Left lung (tissue), 4 donors: ENCODE measurements at regions not wholly inside any gene's neighbourhood (a gene's known extent, or its start where the extent isn't known, plus 50 kb on each side); places are given as distances from the start of the nearest gene placed in this dataset.

ENCODE experiments used
- ATAC-seq: fragments of 200-7000 bp; cut with Tn5 transposase; one replicate; pipeline ENCODE4 v1.9.1; 2020; ENCODE audit warnings: moderate library complexity
- DNase-seq, 4 donors: peaks; one replicate each; pipeline ENCODE4 v3.0.0-alpha.2; 2013 to 2020
- H3K27ac ChIP-seq, 2 donors: fragments of 200-600 bp; sonication (generic) in 1 of 2; one replicate each; pipeline versions ENCODE4 v1.5.0 to v1.8.0; 2020 to 2021
- H3K27me3 ChIP-seq, 2 donors: fragments of 200-600 bp; sonication (generic) in 1 of 2; one replicate each; pipeline versions ENCODE4 v1.5.0 to v1.8.0; 2020 to 2021
- H3K36me3 ChIP-seq, 2 donors: fragments of 200-600 bp; sonication (generic) in 1 of 2; one replicate each; pipeline versions ENCODE4 v1.5.0 to v1.8.0; 2020 to 2021
- H3K4me1 ChIP-seq, 2 donors: fragments of 200-600 bp; one replicate each; pipeline ENCODE4 v1.8.0; 2021
- H3K4me3 ChIP-seq, 2 donors: fragments of 200-600 bp; sonication (generic) in 1 of 2; one replicate each; pipeline versions ENCODE4 v1.5.0 to v1.8.0; 2020 to 2021; ENCODE audit warnings: mild to moderate bottlenecking in 1 of 2
- H3K9me3 ChIP-seq, 2 donors: fragments of 200-600 bp; sonication (generic) in 1 of 2; one replicate each; pipeline versions ENCODE4 v1.5.0 to v1.8.0; 2020 to 2021
- CTCF ChIP-seq, 2 donors: fragments of 200-600 bp; sonication (generic) in 1 of 2; IDR thresholded peaks; one replicate each; pipeline versions ENCODE4 v1.5.0 to v1.8.0; 2021; ENCODE audit warnings: antibody characterized with exemption in 2 of 2
- intact Hi-C, 2 donors: fragments of 100-400 bp; cut with DNase I; formaldehyde crosslinking; loops; one replicate each; pipeline versions ENCODE4 v1.11.2 to v1.14.2; 2022
- donor health status: DM: no; HTN: yes; CAD: no.
- donor health status: DM: no; HTN: no; CAD: no.

GRCh38 chr1:217139513-217139912 is 416.3 kb upstream of the ESRRG start:
- ATAC-seq (no peak), DNase-seq (peak in 1 of 4 donors; percentile 69)
- Histone ChIP-seq H3K36me3 (no peaks in the 10 kb centered on the region), H3K9me3 (no peaks in the 10 kb centered on the region), H3K27ac (no peak overlapping the region), H3K4me3 (no peak overlapping the region), H3K27me3 (peaks cover 66 to 78% of the 10 kb centered on the region in 2 donors), H3K4me1 (peaks cover 3 to 8% of the 10 kb centered on the region in 2 donors)
- no peak for TF ChIP-seq CTCF (IDR thresholded peaks at IDR 0.05)
- intact Hi-C loops: no loop called here

GRCh38 chr1:217138799-217139466 is 415.7 kb upstream of the ESRRG start:
- H3K27me3 ChIP-seq: peaks cover 72 to 84% of the 10 kb centered on the region in 2 donors
- H3K4me3 ChIP-seq: no peak overlapping the region
- no peaks in the 10 kb centered on the region for H3K9me3 ChIP-seq
- H3K4me1 ChIP-seq: peaks cover 3 to 8% of the 10 kb centered on the region in 2 donors
- H3K27ac ChIP-seq: no peak overlapping the region
- DNase-seq (peak in 1 of 4 donors; percentile 29), ATAC-seq (no peak)
- H3K36me3 ChIP-seq: no peaks in the 10 kb centered on the region
- intact Hi-C loops: no loop called here
- TF ChIP-seq CTCF (IDR thresholded peaks at IDR 0.05): no peak

GRCh38 chr1:217138173-217138765 is 415.0 kb upstream of the ESRRG start:
- no peak for TF ChIP-seq CTCF (IDR thresholded peaks at IDR 0.05)
- intact Hi-C loops: no loop called here
- H3K9me3 ChIP-seq: no peaks in the 10 kb centered on the region
- H3K4me3 ChIP-seq: no peak overlapping the region
- no peak overlapping the region for H3K27ac ChIP-seq
- DNase-seq (peak in 1 of 4 donors; percentile 66), ATAC-seq (no peak)
- H3K27me3 ChIP-seq: peaks cover 78 to 90% of the 10 kb centered on the region in 2 donors
- H3K36me3 ChIP-seq: no peaks in the 10 kb centered on the region
- peaks cover 3 to 8% of the 10 kb centered on the region in 2 donors for H3K4me1 ChIP-seq

- intact Hi-C loops: no loop called here
- Histone ChIP-seq H3K9me3 (no peaks in the 10 kb centered on the region), H3K4me1 (peaks cover 3 to 8% of the 10 kb centered on the region in 2 donors), H3K4me3 (no peak overlapping the region), H3K27ac (no peak overlapping the region), H3K27me3 (peaks cover 79 to 99% of the 10 kb centered on the region in 2 donors), H3K36me3 (no peaks in the 10 kb centered on the region)
- ATAC-seq (peak; percentile 33), DNase-seq (peak in 1 of 4 donors; percentile 68)
- TF ChIP-seq CTCF (IDR thresholded peaks at IDR 0.05): no peak
Measured at GRCh38 chr1:217137210-217137881, 414.1 kb upstream of the ESRRG start.

- no peak overlapping the region for H3K27ac ChIP-seq
- peak in 1 of 4 donors; percentile 23 for DNase-seq
- H3K4me3 ChIP-seq: no peak overlapping the region
- H3K9me3 ChIP-seq: no peaks in the 10 kb centered on the region
- H3K36me3 ChIP-seq: no peaks in the 10 kb centered on the region
- peaks cover 3 to 8% of the 10 kb centered on the region in 2 donors for H3K4me1 ChIP-seq
- TF ChIP-seq CTCF (IDR thresholded peaks at IDR 0.05): no peak
- H3K27me3 ChIP-seq: peaks cover 79 to 98% of the 10 kb centered on the region in 2 donors
- no peak for ATAC-seq
- intact Hi-C loops: no loop called here
Measured at GRCh38 chr1:217136895-217137205, 413.6 kb upstream of the ESRRG start.
